ENCODE measurements at regions not wholly inside any gene's neighbourhood (a gene's known extent, or its start where the extent isn't known, plus 50 kb on each side); places are given as distances from the start of the nearest gene placed in this dataset.

GRCh38 chr10:110405380-110405779, 92.3 kb upstream of the DUSP5 start:
- Histone ChIP-seq H3K4me2 (ENCODE audit: low read length) (no peak overlapping the region), H3K27ac (ENCODE audit: low read depth, low read length, poor library complexity, severe bottlenecking) (no peak overlapping the region), H3K36me3 (ENCODE audit: insufficient read depth, low read length) (no peaks in the 10 kb centered on the region), H4K20me1 (ENCODE audit: insufficient read depth, low read length) (no peaks in the 10 kb centered on the region), H3K9me3 (ENCODE audit: low read length) (no peaks in the 10 kb centered on the region), H3K4me1 (ENCODE audit: insufficient read depth, low read length, severe bottlenecking) (peaks cover 54% of the 10 kb centered on the region), H3K27me3 (ENCODE audit: insufficient read depth, low read length) (no peaks in the 10 kb centered on the region), H3K79me2 (ENCODE audit: insufficient read depth, low read length) (no peaks in the 10 kb centered on the region), H3K4me3 (ENCODE audit: low read depth, low read length, poor library complexity, severe bottlenecking) (no peak overlapping the region), H3K9ac (ENCODE audit: low read length) (no peak overlapping the region), H3K9me2 (ENCODE audit: low read depth, low read length) (no peaks in the 10 kb centered on the region), H2AFZ (ENCODE audit: low read length) (no peak overlapping the region), H3F3A (ENCODE audit: insufficient read depth, low read length) (no peaks in the 10 kb centered on the region)
- TF ChIP-seq EZH2 (IDR thresholded peaks at IDR 0.05; ENCODE audit: borderline replicate concordance, low read length): no peak
- no peak for TF ChIP-seq CTCF (IDR thresholded peaks at IDR 0.05; ENCODE audit: low read length)

- Histone ChIP-seq H3K36me3 (ENCODE audit: insufficient read depth, low read length) (no peaks in the 10 kb centered on the region), H3K4me3 (ENCODE audit: low read depth, low read length, poor library complexity, severe bottlenecking) (no peak overlapping the region), H3F3A (ENCODE audit: insufficient read depth, low read length) (no peaks in the 10 kb centered on the region), H3K9me2 (ENCODE audit: low read depth, low read length) (no peaks in the 10 kb centered on the region), H4K20me1 (ENCODE audit: insufficient read depth, low read length) (no peaks in the 10 kb centered on the region), H3K9me3 (ENCODE audit: low read length) (no peaks in the 10 kb centered on the region), H3K9ac (ENCODE audit: low read length) (no peak overlapping the region; the same call in 1 of the 2 replicates), H3K27ac (ENCODE audit: low read depth, low read length, poor library complexity, severe bottlenecking) (peak overlapping the region; percentile 95), H3K4me1 (ENCODE audit: insufficient read depth, low read length, severe bottlenecking) (peaks cover 62% of the 10 kb centered on the region), H3K27me3 (ENCODE audit: insufficient read depth, low read length) (no peaks in the 10 kb centered on the region), H2AFZ (ENCODE audit: low read length) (no peak overlapping the region), H3K4me2 (ENCODE audit: low read length) (no peak overlapping the region), H3K79me2 (ENCODE audit: insufficient read depth, low read length) (no peaks in the 10 kb centered on the region)
- TF ChIP-seq EZH2 (IDR thresholded peaks at IDR 0.05; ENCODE audit: borderline replicate concordance, low read length): no peak
- no peak for TF ChIP-seq CTCF (IDR thresholded peaks at IDR 0.05; ENCODE audit: low read length)
These were observed 90.2 kb upstream of the DUSP5 start for GRCh38 chr10:110407301-110408170.

GRCh38 chr10:110408203-110408871, 89.4 kb upstream of the DUSP5 start:
- Histone ChIP-seq H3K9ac (ENCODE audit: low read length) (no peak overlapping the region; the same call in 1 of the 2 replicates), H3K4me1 (ENCODE audit: insufficient read depth, low read length, severe bottlenecking) (peaks cover 62% of the 10 kb centered on the region), H3K9me3 (ENCODE audit: low read length) (no peaks in the 10 kb centered on the region), H3K36me3 (ENCODE audit: insufficient read depth, low read length) (no peaks in the 10 kb centered on the region), H3K27ac (ENCODE audit: low read depth, low read length, poor library complexity, severe bottlenecking) (peak overlapping the region; percentile 95), H3K4me2 (ENCODE audit: low read length) (no peak overlapping the region), H2AFZ (ENCODE audit: low read length) (no peak overlapping the region), H3K4me3 (ENCODE audit: low read depth, low read length, poor library complexity, severe bottlenecking) (no peak overlapping the region), H3K27me3 (ENCODE audit: insufficient read depth, low read length) (no peaks in the 10 kb centered on the region), H3K9me2 (ENCODE audit: low read depth, low read length) (no peaks in the 10 kb centered on the region), H4K20me1 (ENCODE audit: insufficient read depth, low read length) (no peaks in the 10 kb centered on the region), H3K79me2 (ENCODE audit: insufficient read depth, low read length) (no peaks in the 10 kb centered on the region), H3F3A (ENCODE audit: insufficient read depth, low read length) (peaks cover 6% of the 10 kb centered on the region; the same call in 1 of the 2 replicates)
- TF ChIP-seq EZH2 (IDR thresholded peaks at IDR 0.05; ENCODE audit: borderline replicate concordance, low read length) (no peak), CTCF (IDR thresholded peaks at IDR 0.05; ENCODE audit: low read length) (no peak)

All from OCI-LY1 (cell line).